GM18505 (cell line): ENCODE measurements at regions not wholly inside any gene's neighbourhood (a gene's known extent, or its start where the extent isn't known, plus 50 kb on each side); places are given as distances from the start of the nearest gene placed in this dataset.

Experiments
- ATAC-seq: cut with Tn5 transposase; IDR thresholded peaks from one replicate; pipeline ENCODE4 v1.9.1; 2021; ENCODE audit not compliant: unreplicated experiment
- POLR2A ChIP-seq: IDR thresholded peaks from 4 replicates; pipeline ENCODE4 v1.6.1; 2011; ENCODE audit warnings: borderline replicate concordance; ENCODE audit not compliant: insufficient read depth, insufficient read length; ENCODE audit errors: extremely low read depth

DNA sequence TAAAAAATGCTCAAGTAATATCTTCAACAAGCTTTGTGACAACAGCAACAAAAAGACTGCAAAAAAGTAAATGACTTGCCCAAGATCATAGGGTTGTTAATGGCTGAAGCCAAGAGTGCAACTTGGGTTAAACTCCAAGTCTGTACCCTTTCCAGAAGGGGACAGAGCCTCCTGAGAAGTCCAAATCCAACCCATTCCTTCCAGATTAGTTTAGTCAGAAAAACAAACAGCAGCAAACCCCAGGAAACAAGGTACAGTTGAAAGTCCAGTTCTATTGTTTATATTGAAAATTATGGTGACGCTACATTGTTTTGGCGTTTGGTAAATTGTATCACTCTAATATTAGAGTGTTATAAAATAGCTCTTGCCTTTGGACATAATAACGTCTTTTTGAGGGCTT is 239.9 kb downstream of the SPTSSA start:
- no peak for ATAC-seq
- no peak for TF ChIP-seq POLR2A

DNA sequence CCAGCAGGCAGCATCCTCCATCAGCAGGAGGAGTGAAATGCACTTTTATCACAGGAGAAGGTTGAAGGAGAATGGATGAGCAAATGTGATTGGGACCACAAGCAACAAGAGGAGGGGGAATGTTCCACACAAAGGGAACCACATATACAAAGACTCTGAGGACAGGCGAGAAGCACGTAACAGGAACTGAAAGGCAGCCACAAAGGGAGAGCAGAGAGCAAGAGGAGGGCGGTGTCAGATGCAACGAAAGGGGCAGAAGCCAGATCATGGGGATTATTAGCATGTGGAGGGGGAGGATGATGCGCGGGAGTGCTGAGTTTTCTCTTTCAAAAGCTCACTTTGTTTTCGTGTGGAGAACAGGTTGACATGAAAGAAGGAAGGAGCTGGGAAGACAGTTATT is 241.1 kb downstream of the SPTSSA start:
- ATAC-seq, result peak; percentile 96
- no peak for TF ChIP-seq POLR2A

- ATAC-seq, result no peak
These were observed 241.7 kb downstream of the SPTSSA start for GRCh38 chr14:34220378-34220706.

DNA sequence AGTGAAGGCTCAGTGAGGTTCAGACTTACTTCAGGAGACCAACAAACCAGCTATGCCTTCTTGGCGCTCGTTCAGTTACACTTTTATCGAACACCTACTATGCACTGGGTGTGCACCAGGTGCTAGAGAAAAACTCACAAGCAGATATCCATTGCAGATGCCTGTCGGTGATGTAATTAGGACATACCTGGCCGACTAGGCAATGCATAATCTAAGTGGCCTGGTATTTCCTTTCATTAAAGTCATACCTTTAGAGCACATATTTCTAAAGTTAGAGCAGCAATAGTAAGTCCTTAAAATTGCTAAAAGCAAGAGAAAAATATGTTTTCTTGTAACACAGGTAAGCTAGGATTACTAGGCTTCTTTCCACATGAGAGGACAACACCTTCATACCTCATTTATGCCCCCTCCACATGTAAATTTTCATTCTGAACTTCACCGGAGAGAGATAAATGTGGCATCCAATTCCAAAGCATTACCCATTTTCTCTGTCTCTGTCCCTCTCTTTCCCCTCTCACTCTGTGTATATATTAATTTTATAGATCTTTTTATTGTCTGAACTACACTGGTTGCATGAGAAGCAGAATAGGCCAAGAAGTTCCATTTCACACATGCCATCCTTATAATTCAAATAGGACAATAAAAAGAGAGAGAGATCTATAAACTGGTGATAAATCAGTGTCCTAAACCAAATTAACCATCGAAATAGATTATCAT is 242.2 kb downstream of the SPTSSA start:
- no peak for ATAC-seq
- TF ChIP-seq POLR2A, result no peak

More at GRCh38 chr14:34220378-34220706, 241.7 kb downstream of the SPTSSA start:
- TF ChIP-seq POLR2A, result no peak

- no peak for TF ChIP-seq POLR2A
- no peak for ATAC-seq
These were observed 243.2 kb downstream of the SPTSSA start for GRCh38 chr14:34218881-34219280.

GRCh38 chr14:34214961-34215360 is 247.1 kb downstream of the SPTSSA start:
- no peak for ATAC-seq
- no peak for TF ChIP-seq POLR2A

DNA sequence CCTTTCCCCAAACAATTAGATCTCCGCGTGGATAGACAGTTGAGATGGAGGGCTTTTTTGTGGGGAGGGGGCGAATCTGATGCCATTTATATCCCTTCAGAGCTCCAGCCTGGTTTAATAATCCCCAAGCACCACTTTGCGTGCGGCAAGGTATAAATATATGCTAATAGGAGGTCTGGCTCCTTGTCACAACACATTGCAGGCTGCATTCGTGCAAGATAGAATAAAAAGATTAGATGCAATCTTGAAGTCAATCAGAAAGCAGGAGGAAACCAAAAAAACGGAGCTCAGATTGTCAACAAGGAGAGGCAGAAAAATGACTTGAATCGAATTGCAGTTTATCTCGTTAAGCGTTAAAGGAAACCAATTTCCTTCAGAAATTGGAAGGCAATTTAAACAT is 248.7 kb downstream of the SPTSSA start:
- no peak for TF ChIP-seq POLR2A
- no peak for ATAC-seq

- ATAC-seq, result no peak
- TF ChIP-seq POLR2A, result no peak
These were observed 249.7 kb downstream of the SPTSSA start for GRCh38 chr14:34212172-34212929.

- no peak for ATAC-seq
- TF ChIP-seq POLR2A, result no peak
These were observed 250.3 kb downstream of the SPTSSA start for GRCh38 chr14:34211732-34212131.

- no peak for TF ChIP-seq POLR2A
- ATAC-seq, result no peak
These were observed 253.5 kb downstream of the SPTSSA start for GRCh38 chr14:34208532-34208931.

DNA sequence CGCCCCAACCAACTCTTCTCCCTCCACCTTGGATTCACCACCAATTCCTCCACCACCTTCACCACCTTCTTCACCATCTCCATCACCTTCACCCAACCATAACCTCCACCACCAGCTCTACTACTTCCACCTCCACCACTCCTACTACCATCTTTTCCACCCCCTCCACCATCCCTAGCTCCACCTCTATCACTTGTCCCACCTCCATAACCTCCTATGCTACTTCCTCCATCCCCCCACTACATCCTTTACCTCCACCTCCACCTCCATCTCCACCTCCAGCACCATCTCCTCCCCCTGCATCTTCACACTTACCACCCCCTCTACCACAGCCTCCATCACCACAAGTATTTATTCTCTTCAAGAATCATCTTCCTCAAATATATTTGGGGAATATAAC is 254.9 kb upstream of the EGLN3 start:
- no peak for TF ChIP-seq POLR2A
- no peak for ATAC-seq

DNA sequence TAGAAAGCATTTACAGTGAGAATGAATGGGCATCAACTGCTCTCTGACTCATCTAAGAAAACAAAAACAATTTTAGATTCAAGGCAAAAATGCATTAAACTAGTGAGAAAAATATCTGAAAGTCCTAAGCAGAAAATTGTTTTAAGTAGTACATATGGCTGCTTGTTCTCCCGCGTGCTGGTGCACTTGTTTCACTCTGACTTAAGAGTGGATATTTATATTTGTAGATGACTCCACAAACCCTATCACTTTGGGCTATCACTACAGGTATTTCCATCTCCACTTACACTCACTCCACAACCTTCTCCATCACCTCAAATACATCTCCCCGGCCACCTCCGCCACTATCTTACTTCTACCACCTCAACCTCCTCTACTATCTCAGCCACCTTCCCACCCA is 253.9 kb upstream of the EGLN3 start:
- no peak for TF ChIP-seq POLR2A
- no peak for ATAC-seq

GRCh38 chr14:34203251-34203722 is 252.4 kb upstream of the EGLN3 start:
- no peak for TF ChIP-seq POLR2A
- no peak for ATAC-seq

DNA sequence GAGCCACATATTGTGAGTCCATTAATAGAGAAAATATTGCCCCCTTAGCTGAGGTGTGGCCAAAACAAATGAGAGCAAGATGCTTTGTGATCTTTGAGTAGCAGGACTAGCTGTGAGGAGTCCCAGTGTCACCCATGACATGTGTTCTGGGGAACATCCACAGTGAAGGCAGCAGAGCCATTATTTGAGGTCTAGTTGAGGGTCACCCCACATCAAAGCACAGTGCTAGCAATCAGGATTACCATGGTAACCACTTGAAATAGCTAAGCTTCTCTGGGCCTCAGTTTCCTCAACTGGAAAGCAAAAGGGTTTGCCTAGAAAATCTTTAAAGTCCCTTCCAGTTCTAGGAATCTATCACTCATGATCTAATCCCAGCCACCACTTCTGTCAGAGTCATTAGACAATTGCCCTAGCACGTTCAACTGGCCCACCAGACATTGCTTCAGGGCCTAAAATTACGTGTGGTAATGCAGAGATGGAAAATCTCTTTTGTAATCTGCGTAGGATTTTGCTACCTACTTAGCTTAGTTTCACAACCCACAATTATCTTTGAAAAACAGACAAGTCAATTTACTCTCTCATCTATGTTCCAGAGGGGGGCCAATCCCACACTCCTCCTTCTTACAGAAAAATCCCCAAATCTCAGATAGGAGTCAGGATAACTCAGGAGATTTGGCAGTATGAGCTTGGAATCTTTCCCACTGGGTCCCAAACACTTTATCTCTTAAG is 251.2 kb upstream of the EGLN3 start:
- no peak for ATAC-seq
- no peak for TF ChIP-seq POLR2A

- no peak for TF ChIP-seq POLR2A
- ATAC-seq, result no peak
These were observed 248.7 kb upstream of the EGLN3 start for GRCh38 chr14:34199585-34199984.

DNA sequence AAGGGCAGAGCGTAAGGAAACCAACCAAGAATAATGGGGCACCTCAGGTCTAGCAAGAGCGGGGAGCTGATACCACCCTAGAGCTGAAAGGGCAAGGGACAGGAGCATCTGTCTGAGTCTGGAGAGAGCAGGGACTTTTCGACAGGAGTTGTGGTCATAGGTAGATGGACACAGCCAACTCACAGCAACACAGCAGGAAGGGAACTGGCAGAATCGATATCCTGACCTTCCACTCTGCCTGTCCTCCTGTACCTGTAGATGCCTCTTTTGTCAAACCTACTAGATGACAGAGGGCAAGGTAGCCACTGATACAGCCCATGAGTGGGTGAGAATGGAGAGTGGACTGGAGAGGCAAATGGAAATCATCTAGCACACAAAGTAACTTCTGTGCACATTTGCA is 247.2 kb upstream of the EGLN3 start:
- no peak for ATAC-seq
- no peak for TF ChIP-seq POLR2A
